Naive thymus-derived CD4-positive, alpha-beta T cell (primary cell): ENCODE measurements at regions not wholly inside any gene's neighbourhood (a gene's known extent, or its start where the extent isn't known, plus 50 kb on each side); places are given as distances from the start of the nearest gene placed in this dataset.

Source experiments
- ATAC-seq: fragments of 150-1000 bp; cut with Tn5 transposase; 2 replicates; pipeline ENCODE4 v1.10.0; 2021; ENCODE audit warnings: mild to moderate bottlenecking, moderate library complexity
- CTCF ChIA-PET: fragments of 350-600 bp; sonication (Branson Sonifier 250); formaldehyde crosslinking; loops from one replicate; lab custom pipeline; 2021; ENCODE audit warnings: antibody characterized with exemption; lab: Charles Lee
- POLR2A ChIA-PET: fragments of 350-600 bp; sonication (Branson Sonifier 250); formaldehyde crosslinking; loops from one replicate; lab custom pipeline; 2021; ENCODE audit warnings: antibody characterized with exemption, inconsistent platforms; lab: Charles Lee
- DNase-seq, 9 donors: peaks; one replicate each; pipeline versions ENCODE4 v3.0.0 to v3.0.0-alpha.2; 2020 to 2022; ENCODE audit warnings: mixed read lengths in 1 of 9
- H3K27ac ChIP-seq: one replicate; pipeline ENCODE4 v1.7.0; 2013; ENCODE audit warnings: mild to moderate bottlenecking, low read depth, low read length, moderate library complexity
- H3K27me3 ChIP-seq, 2 donors: one replicate each; pipeline ENCODE4 v1.7.0; 2013; ENCODE audit warnings: low read length in 2 of 2, mild to moderate bottlenecking in 2 of 2, moderate library complexity in 2 of 2; ENCODE audit not compliant: control insufficient read depth in 2 of 2, insufficient read depth in 2 of 2
- H3K36me3 ChIP-seq, 3 experiments: 1 replicate in 2 of 3; 2 replicates in 1 of 3; pipeline ENCODE4 v1.7.0; 2013; ENCODE audit warnings: low read length in 3 of 3, mild to moderate bottlenecking in 3 of 3, moderate library complexity in 1 of 3; ENCODE audit not compliant: insufficient read depth in 3 of 3, control insufficient read depth in 2 of 3
- H3K4me1 ChIP-seq, 2 donors: one replicate each; pipeline ENCODE4 v1.7.0; 2013; ENCODE audit warnings: low read length in 2 of 2, mild to moderate bottlenecking in 2 of 2, moderate library complexity in 1 of 2; ENCODE audit not compliant: control insufficient read depth in 2 of 2, insufficient read depth in 2 of 2
- H3K4me3 ChIP-seq: 2 replicates; pipeline ENCODE4 v1.7.0; 2013; ENCODE audit warnings: mild to moderate bottlenecking, low read length
- H3K9me3 ChIP-seq, 3 experiments: 1 replicate in 2 of 3; 2 replicates in 1 of 3; pipeline ENCODE4 v1.7.0; 2013; ENCODE audit warnings: low read length in 3 of 3; ENCODE audit not compliant: control insufficient read depth in 2 of 3
- H3K27ac Mint-ChIP-seq, 9 donors: one replicate each; pipeline ENCODE4 v1.8.0; 2020 to 2022; ENCODE audit warnings: mixed read lengths in 9 of 9, mild to moderate bottlenecking in 8 of 9, moderate library complexity in 5 of 9, inconsistent platforms in 2 of 9
- H3K27me3 Mint-ChIP-seq, 5 donors: one replicate each; pipeline ENCODE4 v1.8.0; 2021 to 2022; ENCODE audit warnings: mixed read lengths in 5 of 5, mild to moderate bottlenecking in 1 of 5
- H3K36me3 Mint-ChIP-seq, 5 donors: one replicate each; pipeline ENCODE4 v1.8.0; 2020 to 2022; ENCODE audit warnings: mixed read lengths in 5 of 5, mild to moderate bottlenecking in 3 of 5, inconsistent platforms in 1 of 5
- H3K4me1 Mint-ChIP-seq, 7 donors: one replicate each; pipeline ENCODE4 v1.8.0; 2020 to 2022; ENCODE audit warnings: mixed read lengths in 7 of 7, mild to moderate bottlenecking in 3 of 7, inconsistent platforms in 1 of 7
- H3K4me3 Mint-ChIP-seq, 10 donors: one replicate each; pipeline ENCODE4 v1.8.0; 2020 to 2022; ENCODE audit warnings: mild to moderate bottlenecking in 10 of 10, mixed read lengths in 10 of 10, moderate library complexity in 6 of 10, inconsistent platforms in 2 of 10
- H3K9me3 Mint-ChIP-seq, 11 donors: one replicate each; pipeline ENCODE4 v1.8.0; 2020 to 2022; ENCODE audit warnings: mixed read lengths in 11 of 11, mild to moderate bottlenecking in 4 of 11, inconsistent platforms in 1 of 11, moderate library complexity in 1 of 11
- intact Hi-C, 2 donors: fragments of 100-400 bp; cut with micrococcal nuclease; formaldehyde crosslinking; loops; one replicate each; pipeline ENCODE4 v1.15.1; 2023

DNA sequence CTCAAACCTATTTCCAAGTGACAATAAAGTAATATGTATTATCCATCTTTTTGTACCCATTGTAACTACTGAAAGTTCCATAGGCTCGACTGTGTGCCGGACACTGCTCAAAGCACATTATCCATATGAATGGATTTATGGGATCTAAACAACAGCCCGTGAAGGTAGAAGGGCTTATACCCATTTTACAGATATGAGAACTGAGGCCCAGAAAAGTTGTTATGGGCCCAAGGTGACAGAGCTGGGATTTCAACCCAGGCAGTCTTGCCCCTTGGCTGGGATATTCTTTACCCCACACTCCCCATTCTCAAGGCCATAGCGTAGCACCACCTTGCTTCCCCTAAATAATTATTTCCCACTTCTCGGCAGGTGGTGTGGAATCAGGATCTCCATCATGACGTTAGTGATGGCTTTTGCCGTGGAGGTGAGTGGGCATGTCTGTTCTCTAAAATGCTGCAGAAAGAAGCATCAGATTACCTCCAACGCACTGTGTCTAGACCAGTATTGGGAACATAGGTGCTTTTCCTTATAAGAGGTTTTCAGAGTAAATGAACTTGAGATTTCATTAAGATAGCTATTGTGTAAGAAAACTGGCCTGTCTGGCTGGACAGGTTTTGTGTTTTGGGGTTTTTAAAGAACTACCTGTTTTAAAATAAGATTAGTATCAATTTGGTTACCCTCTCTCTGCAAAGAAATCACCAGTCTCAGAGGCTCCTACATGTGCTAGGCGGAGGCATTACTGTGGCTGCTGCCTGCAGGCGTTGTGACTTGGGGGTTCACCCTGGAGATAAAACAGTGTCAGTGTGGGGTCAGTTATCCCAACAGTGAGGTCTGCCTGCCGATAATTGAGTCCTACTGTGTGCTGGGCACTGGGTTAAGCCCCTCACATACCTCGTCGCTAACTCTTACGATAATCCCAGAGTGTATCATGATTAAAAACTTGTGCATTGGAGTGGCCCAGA, 85.1 kb upstream of the SDK1 start:
- H3K4me3 Mint-ChIP-seq, result no peak overlapping the region
- no peaks in the 10 kb centered on the region for H3K36me3 ChIP-seq
- peak overlapping the region in 1 of 9 donors; percentile 24 for H3K27ac Mint-ChIP-seq
- intact Hi-C loops, result no loop called here
- ChIA-PET CTCF (no interaction called here), POLR2A (no interaction called here)
- ATAC-seq (no peak), DNase-seq (no peak)
- H3K4me3 ChIP-seq, result no peak overlapping the region
- H3K9me3 Mint-ChIP-seq, result no peaks in the 10 kb centered on the region
- H3K27me3 Mint-ChIP-seq, result peaks cover 9 to 25% (median 15%) of the 10 kb centered on the region in 5 donors
- H3K9me3 ChIP-seq, result no peaks in the 10 kb centered on the region
- no peaks in the 10 kb centered on the region for H3K36me3 Mint-ChIP-seq
- no peaks in the 10 kb centered on the region for H3K27me3 ChIP-seq
- H3K27ac ChIP-seq, result no peak overlapping the region
- peaks cover 0 to 5% of the 10 kb centered on the region in 2 donors for H3K4me1 ChIP-seq
- peaks cover 0 to 13% (median 10%) of the 10 kb centered on the region in 7 donors for H3K4me1 Mint-ChIP-seq

DNA sequence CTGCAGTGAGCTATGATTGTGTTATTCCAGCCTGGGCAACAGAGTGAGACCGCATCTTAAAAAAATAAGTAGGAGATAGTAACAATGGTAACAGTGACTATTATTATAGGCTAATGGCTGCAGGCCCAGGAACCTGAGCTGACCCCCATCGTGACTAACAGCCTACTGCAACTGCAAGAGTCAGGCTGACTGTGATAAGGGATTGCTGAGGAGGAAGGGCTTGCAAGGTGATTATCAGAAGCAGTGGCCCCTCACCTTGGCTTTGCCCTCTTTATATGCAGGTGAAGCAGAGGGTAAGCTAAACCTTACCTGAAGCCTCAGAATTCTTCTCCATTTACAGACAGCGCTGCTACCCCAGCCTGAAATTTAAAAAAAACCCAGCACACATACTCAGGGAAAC, 83.9 kb upstream of the SDK1 start:
- intact Hi-C loops, result no loop called here
- ChIA-PET CTCF (no interaction called here), POLR2A (no interaction called here)
- Mint-ChIP-seq H3K9me3 (no peaks in the 10 kb centered on the region), H3K4me3 (no peak overlapping the region), H3K36me3 (no peaks in the 10 kb centered on the region), H3K27me3 (peaks cover 9 to 25% (median 15%) of the 10 kb centered on the region in 5 donors), H3K4me1 (peaks cover 0 to 13% (median 10%) of the 10 kb centered on the region in 7 donors), H3K27ac (no peak overlapping the region)
- Histone ChIP-seq H3K4me3 (no peak overlapping the region), H3K36me3 (no peaks in the 10 kb centered on the region), H3K27me3 (no peaks in the 10 kb centered on the region), H3K27ac (no peak overlapping the region), H3K4me1 (peaks cover 0 to 5% of the 10 kb centered on the region in 2 donors), H3K9me3 (no peaks in the 10 kb centered on the region)
- no peak for ATAC-seq
- DNase-seq, result no peak

DNA sequence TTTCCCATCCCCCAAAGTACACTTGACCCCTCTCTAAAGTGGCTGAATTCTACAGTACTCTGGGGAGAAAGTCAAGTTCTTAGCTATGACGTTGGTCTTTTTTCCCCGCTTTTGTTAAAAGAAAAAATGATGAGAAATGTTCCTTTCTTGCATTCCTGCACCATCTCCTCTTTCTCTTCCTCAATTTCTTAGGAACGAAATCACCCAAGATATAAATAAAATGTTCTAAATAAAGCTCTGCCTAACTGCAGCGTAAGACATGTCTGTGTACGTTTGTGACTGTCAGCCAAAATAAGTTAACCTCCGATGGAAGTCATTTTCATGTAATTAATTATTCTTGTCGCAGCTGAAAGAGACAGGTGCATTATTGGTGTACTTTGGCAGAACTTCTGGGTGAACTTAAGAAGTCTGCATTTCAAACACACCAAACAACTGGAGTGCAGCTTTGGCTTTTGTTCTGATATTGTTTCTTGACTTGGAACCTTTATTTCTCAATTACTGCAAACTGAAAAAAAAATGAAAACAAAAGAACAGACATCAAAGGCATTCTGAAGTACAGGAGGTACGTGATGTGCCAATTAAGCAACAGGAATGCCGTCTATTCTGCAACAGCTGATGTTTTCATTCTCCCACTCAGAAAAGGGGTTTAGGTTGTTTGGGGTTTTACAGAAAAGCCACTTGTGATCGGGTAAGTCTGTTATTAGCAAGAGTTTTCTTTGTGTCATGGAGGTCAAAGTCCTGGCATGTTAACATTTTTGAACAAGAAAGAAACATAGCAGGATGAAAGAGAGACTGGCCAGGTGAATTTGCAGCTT, 82.4 kb upstream of the SDK1 start:
- no peaks in the 10 kb centered on the region for H3K9me3 Mint-ChIP-seq
- no peaks in the 10 kb centered on the region for H3K9me3 ChIP-seq
- peaks cover 0 to 13% (median 10%) of the 10 kb centered on the region in 7 donors for H3K4me1 Mint-ChIP-seq
- H3K27me3 Mint-ChIP-seq, result peaks cover 9 to 30% (median 15%) of the 10 kb centered on the region in 5 donors
- H3K27ac Mint-ChIP-seq, result peak overlapping the region in 1 of 9 donors; percentile 74
- ATAC-seq (no peak), DNase-seq (peak in 1 of 9 donors; percentile 1)
- H3K4me1 ChIP-seq, result peaks cover 0 to 5% of the 10 kb centered on the region in 2 donors
- peak overlapping the region in 6 of 10 donors; percentile 1 to 61 (median 41) for H3K4me3 Mint-ChIP-seq
- no peaks in the 10 kb centered on the region for H3K27me3 ChIP-seq
- no peaks in the 10 kb centered on the region for H3K36me3 Mint-ChIP-seq
- H3K36me3 ChIP-seq, result no peaks in the 10 kb centered on the region
- ChIA-PET POLR2A (interaction anchor here (0.9 kb wide), 1 partner anchor 10 kb away, joined by 3 read pairs; no protein-coding TSS in a partner anchor), CTCF (interaction anchor here (0.6 kb wide), 1 partner anchor 192 kb away, joined by 3 read pairs; no protein-coding TSS in a partner anchor)
- no peak overlapping the region for H3K27ac ChIP-seq
- H3K4me3 ChIP-seq, result no peak overlapping the region
- intact Hi-C loops, result no loop called here

DNA sequence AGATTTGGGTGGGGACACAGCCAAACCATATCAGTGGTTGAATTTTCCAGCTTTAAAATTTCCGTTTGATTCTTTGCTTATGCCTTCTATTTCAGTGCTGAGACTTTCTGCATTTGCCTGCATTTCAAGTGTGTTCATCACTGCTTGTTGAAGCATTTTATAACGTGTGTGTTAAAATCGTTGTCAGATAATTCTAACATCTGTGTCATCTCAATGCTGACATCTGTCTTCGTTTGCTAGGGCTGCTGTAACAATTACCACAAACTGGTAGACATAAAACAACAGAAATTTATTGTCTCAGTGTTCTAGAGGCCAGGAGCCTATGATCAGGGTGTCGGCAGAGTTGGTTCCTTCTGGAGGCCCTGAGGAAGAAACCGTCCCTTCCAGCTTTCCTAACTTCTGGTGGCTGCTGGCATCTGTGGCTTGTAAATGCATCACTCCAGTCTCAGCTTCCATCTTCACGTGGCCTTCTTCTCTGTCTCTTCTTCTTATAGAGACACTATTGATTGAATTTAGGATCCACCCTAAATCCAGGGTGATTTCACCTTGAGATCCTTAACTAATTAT, 71.1 kb upstream of the SDK1 start:
- CTCF ChIA-PET, result no interaction called here
- intact Hi-C loops, result no loop called here
- H3K27me3 ChIP-seq, result no peaks in the 10 kb centered on the region
- POLR2A ChIA-PET, result no interaction called here
- no peak overlapping the region for H3K4me3 ChIP-seq
- no peak for ATAC-seq
- no peak for DNase-seq
- H3K36me3 ChIP-seq, result no peaks in the 10 kb centered on the region
- no peaks in the 10 kb centered on the region for H3K9me3 ChIP-seq
- peaks cover 0 to 4% (median under 1%) of the 10 kb centered on the region in 5 donors for H3K36me3 Mint-ChIP-seq
- H3K27me3 Mint-ChIP-seq, result peaks cover 0 to 4% (median under 1%) of the 10 kb centered on the region in 5 donors
- H3K4me1 ChIP-seq, result peaks cover 0 to 6% of the 10 kb centered on the region in 2 donors
- H3K4me1 Mint-ChIP-seq, result peaks cover 0 to 48% (median 31%) of the 10 kb centered on the region in 7 donors
- H3K9me3 Mint-ChIP-seq, result peaks cover 0 to 12% (median 2%) of the 10 kb centered on the region in 11 donors
- no peak overlapping the region for H3K4me3 Mint-ChIP-seq
- H3K27ac ChIP-seq, result no peak overlapping the region
- peak overlapping the region in 3 of 9 donors; percentile 19 to 64 (median 46) for H3K27ac Mint-ChIP-seq

DNA sequence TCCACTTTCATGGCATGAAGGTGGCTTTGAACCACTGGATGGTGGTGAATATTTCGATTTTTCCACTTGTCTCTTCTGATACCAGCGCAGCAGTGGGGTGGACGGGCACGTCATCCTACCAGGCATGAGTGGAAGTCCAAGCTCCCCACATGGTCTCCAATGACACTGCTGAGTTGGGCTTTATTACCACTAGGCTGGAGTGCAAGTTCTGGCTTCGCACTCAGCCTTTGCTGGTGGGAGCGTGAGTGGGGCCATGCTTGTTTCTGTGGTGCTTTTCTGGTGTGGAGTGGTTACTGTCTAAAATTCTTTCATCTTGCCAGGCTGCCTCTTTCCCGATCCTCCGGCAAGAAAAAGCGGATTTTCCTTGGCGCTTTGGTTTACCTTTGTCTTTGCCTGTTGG, 70.1 kb upstream of the SDK1 start:
- ChIA-PET CTCF (interaction anchor here (0.5 kb wide), 1 partner anchor 337 kb away, joined by 10 read pairs; no protein-coding TSS in a partner anchor), POLR2A (no interaction called here)
- peaks cover 0 to 9% (median 4%) of the 10 kb centered on the region in 5 donors for H3K27me3 Mint-ChIP-seq
- peaks cover 0 to 48% (median 31%) of the 10 kb centered on the region in 7 donors for H3K4me1 Mint-ChIP-seq
- ATAC-seq (no peak), DNase-seq (no peak)
- H3K9me3 Mint-ChIP-seq, result peaks cover 5 to 19% (median 9%) of the 10 kb centered on the region in 11 donors
- Histone ChIP-seq H3K27ac (no peak overlapping the region), H3K4me1 (peaks cover 0 to 6% of the 10 kb centered on the region in 2 donors), H3K4me3 (no peak overlapping the region), H3K36me3 (no peaks in the 10 kb centered on the region), H3K9me3 (peaks cover 0 to under 1% (median 0%) of the 10 kb centered on the region in 3 experiments), H3K27me3 (no peaks in the 10 kb centered on the region)
- H3K36me3 Mint-ChIP-seq, result peaks cover 4 to 9% (median 6%) of the 10 kb centered on the region in 5 donors
- intact Hi-C loops, result no loop called here
- no peak overlapping the region for H3K27ac Mint-ChIP-seq
- H3K4me3 Mint-ChIP-seq, result no peak overlapping the region

DNA sequence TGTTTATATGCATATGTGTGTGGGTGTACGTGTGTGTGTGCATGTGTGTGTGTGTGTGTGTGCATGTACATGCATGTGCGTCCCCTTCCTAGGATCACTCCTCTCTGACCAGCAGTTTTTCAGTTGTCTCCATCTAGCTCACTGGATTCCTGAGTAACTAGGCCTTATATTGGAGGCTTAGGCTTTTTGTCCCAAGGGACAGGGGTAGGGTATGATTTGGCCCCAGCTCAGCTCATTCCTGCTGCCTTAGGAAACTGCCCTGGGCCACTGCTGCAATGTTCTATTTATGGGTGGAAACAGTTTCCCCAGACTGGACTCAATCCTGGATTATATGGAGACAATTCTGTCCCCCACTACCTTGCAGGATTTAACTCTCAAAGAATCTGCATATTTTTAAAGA, 68.8 kb upstream of the SDK1 start:
- ChIA-PET POLR2A (no interaction called here), CTCF (no interaction called here)
- DNase-seq, result no peak
- peaks cover 0 to 6% (median 0%) of the 10 kb centered on the region in 3 experiments for H3K9me3 ChIP-seq
- Mint-ChIP-seq H3K4me1 (peaks cover 0 to 36% (median 21%) of the 10 kb centered on the region in 7 donors), H3K27ac (no peak overlapping the region), H3K9me3 (peaks cover 5 to 26% (median 11%) of the 10 kb centered on the region in 11 donors), H3K4me3 (no peak overlapping the region), H3K27me3 (peaks cover 0 to 9% (median 4%) of the 10 kb centered on the region in 5 donors), H3K36me3 (peaks cover 4 to 9% (median 6%) of the 10 kb centered on the region in 5 donors)
- H3K27me3 ChIP-seq, result no peaks in the 10 kb centered on the region
- ATAC-seq, result no peak
- H3K27ac ChIP-seq, result no peak overlapping the region
- H3K4me1 ChIP-seq, result peaks cover 0 to 6% of the 10 kb centered on the region in 2 donors
- H3K36me3 ChIP-seq, result no peaks in the 10 kb centered on the region
- intact Hi-C loops, result no loop called here
- no peak overlapping the region for H3K4me3 ChIP-seq
